Bronchial epithelial cell (primary cell): ENCODE measurements at regions not wholly inside any gene's neighbourhood (a gene's known extent, or its start where the extent isn't known, plus 50 kb on each side); places are given as distances from the start of the nearest gene placed in this dataset.

Experiments used
- DNase-seq: peaks from one replicate; pipeline ENCODE4 v3.0.0-alpha.2; 2010; ENCODE audit warnings: low read depth
- FAIRE-seq: peaks from 2 replicates; lab custom pipeline; 2011; peaks lifted over from hg19 to GRCh38; lab: Jason Lieb, UNC
- H3K27me3 ChIP-seq: 2 replicates; pipeline ENCODE4 v1.5.1; 2011; ENCODE audit warnings: low read length; ENCODE audit not compliant: control insufficient read depth, insufficient read depth
- H3K36me3 ChIP-seq: 2 replicates; pipeline ENCODE4 v1.5.1; 2011; ENCODE audit warnings: low read length; ENCODE audit not compliant: control insufficient read depth, insufficient read depth
- H3K4me3 ChIP-seq: 2 replicates; pipeline ENCODE4 v1.5.1; 2011; ENCODE audit warnings: mild to moderate bottlenecking, low read depth, low read length, control low read depth
- TF ChIP-seq, protein P1 (sequence below): IDR thresholded peaks from 2 replicates; pipeline ENCODE4 v1.5.1; 2011; ENCODE audit warnings: mild to moderate bottlenecking, moderate library complexity, low read length, control low read depth, inconsistent platforms; ENCODE audit not compliant: insufficient read depth, severe bottlenecking

DNA sequence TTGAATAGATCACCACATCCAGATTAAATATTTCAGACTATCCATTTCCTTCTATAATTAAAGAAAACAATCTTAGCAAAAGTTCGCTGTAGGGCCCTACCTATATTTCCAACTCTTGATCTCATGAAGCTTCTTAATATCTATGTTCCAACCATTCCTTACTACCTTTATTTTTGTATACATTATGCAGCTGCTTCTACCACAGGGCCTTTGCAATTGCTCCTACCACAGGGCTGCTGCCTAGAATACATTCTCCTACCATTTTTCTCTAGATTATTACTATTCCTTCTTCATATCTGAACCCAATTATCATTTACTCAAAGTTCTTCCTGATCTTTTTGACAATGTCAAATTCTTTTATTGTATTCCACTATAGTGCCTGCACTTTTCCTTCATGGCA is 516.6 kb downstream of the RFPL4B start:
- FAIRE-seq (no peak), DNase-seq (no peak)
- no peaks in the 10 kb centered on the region for H3K27me3 ChIP-seq
- no peaks in the 10 kb centered on the region for H3K36me3 ChIP-seq
- TF ChIP-seq, protein P1, sequence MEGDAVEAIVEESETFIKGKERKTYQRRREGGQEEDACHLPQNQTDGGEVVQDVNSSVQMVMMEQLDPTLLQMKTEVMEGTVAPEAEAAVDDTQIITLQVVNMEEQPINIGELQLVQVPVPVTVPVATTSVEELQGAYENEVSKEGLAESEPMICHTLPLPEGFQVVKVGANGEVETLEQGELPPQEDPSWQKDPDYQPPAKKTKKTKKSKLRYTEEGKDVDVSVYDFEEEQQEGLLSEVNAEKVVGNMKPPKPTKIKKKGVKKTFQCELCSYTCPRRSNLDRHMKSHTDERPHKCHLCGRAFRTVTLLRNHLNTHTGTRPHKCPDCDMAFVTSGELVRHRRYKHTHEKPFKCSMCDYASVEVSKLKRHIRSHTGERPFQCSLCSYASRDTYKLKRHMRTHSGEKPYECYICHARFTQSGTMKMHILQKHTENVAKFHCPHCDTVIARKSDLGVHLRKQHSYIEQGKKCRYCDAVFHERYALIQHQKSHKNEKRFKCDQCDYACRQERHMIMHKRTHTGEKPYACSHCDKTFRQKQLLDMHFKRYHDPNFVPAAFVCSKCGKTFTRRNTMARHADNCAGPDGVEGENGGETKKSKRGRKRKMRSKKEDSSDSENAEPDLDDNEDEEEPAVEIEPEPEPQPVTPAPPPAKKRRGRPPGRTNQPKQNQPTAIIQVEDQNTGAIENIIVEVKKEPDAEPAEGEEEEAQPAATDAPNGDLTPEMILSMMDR, result no peak
- H3K4me3 ChIP-seq, result no peak overlapping the region

DNA sequence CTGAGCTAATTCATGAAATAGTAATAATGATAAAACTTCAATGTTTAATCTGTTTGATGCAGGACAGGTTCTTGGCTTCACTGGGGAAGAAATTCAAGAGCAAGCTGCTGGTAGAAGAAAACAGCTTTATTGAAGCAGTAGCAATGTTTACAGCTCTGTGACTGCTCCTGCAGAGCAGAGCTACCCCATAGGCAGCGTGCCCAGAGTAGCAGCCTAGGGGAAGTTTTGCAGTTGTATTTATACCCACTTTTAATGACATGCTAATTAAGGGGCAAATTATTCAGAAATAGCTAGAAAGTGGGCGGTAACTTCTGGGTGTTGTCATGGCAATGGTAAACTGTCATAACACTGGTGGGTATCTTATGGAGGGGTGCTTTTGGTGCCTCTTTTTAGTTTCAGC is 518.0 kb downstream of the RFPL4B start:
- no peak for FAIRE-seq

DNA sequence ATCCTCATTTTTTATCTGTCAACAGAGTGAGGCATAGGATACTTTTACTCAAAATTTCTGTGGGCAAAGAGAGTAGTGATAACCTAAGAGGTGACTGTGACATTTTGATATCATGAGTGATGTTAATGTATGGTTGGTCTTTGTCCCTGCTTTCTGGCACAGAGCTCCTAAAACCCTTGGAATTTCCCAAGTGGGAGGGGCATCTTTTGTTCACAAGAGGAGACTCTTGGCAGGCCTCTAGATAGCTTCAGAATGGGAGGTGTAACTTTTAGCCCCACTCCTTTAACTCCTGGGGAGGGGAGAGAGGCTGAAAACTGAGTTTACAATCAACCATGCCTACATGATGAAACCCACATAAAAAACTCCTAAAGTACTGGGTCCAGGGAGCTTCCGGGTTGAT is 527.8 kb downstream of the RFPL4B start:
- Histone ChIP-seq H3K36me3 (no peaks in the 10 kb centered on the region), H3K27me3 (no peaks in the 10 kb centered on the region), H3K4me3 (no peak overlapping the region)
- FAIRE-seq (no peak), DNase-seq (no peak)
- TF ChIP-seq, protein P1, result no peak

More for the DNA sequence above, 518.0 kb downstream of the RFPL4B start:
- TF ChIP-seq, protein P1, result no peak
- no peak overlapping the region for H3K4me3 ChIP-seq
- no peaks in the 10 kb centered on the region for H3K27me3 ChIP-seq
- DNase-seq, result no peak
- no peaks in the 10 kb centered on the region for H3K36me3 ChIP-seq

DNA sequence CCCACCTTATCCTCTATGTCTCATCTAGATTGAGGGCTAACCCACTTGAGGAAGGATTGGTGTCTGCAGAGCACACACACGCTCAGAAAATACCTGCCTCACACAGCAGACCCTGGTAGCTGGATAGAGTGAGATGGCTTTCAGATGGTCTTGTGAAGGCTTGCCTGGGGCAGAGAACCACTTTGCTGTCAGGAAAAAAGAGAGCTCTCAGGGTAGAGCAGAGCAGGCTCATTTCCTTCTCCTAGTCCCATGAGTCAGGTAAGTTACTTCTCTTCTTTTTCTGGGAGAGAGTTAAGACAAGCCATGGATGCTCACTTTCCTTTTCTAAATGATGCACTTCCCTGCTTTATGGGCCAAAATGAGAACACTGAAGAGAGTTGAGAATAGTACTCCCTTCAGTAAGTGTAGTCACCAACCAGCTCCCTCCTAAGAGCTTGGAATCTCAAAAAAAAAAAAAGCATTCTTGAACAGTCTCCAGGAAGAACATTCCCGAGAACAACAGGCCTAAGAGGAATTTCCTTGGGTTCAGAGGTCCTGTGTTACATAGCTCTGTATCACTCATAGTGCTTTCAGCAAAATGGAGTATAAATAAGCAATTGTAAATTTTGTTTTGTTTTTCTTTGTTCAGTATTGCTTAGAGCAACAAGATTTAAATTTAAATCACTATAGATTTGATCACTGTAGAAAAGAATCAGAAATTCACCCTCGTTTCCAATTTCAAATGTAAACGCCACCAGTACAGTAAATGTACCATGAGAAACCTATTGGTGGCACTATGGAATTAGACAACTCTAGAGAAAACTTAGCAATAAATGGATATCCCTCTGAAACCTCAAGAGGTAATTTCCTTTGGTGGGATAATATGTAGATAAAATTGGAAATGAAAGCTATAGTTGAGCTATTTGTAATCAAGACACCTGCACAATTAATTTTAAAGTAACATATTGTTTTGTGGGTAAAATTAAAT is 530.3 kb downstream of the RFPL4B start:
- Histone ChIP-seq H3K4me3 (no peak overlapping the region), H3K27me3 (no peaks in the 10 kb centered on the region), H3K36me3 (no peaks in the 10 kb centered on the region)
- DNase-seq (peak; percentile 31), FAIRE-seq (no peak)
- TF ChIP-seq, protein P1, result no peak

DNA sequence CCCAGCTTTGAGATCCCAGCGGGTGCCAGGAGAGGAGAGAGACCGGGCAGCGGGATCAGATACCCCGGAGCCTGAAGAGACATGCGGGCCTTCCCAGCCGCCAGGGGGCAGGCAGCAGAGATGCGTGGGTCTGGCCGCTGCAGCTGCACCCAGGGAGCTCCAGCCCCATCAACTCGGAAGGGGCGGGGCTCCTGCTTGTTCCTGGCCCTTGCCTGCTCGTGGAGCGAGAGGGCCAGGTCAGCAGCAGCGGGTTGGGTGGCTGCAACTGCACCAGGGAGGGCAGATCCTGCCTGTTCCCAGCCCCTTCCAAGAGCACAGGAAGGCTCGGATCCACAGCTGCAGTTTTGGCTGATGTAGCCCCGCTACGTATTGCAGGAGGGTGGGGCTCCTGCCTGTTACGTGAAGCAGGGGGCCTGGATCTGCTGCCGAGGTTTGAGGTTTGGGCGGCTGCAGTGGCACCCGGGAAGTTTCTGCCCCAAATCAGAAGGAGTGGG is 532.8 kb downstream of the RFPL4B start:
- Histone ChIP-seq H3K27me3 (no peaks in the 10 kb centered on the region), H3K36me3 (no peaks in the 10 kb centered on the region), H3K4me3 (peak overlapping the region; percentile 24)
- DNase-seq (no peak), FAIRE-seq (no peak)
- TF ChIP-seq, protein P1, result peak; percentile 44

DNA sequence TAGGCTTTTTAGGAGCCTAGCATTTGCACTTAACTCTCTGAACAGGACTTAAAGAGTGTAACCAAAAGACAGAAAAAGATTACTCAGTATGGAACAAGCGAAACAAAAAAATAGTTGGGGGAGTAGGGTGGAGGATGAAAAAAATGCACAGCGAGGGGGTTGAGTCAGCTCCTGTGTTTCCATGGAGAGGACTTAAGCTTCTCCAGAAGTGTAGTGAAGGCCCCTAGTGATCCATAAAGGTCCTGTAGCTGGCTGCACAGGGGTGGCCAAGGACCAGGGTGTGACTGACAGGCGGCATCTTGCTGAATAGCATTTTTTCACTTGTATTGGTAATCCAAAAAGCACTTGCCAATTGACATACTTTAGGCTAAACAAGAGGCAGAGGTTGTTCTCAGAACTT is 533.9 kb downstream of the RFPL4B start:
- H3K27me3 ChIP-seq, result no peaks in the 10 kb centered on the region
- FAIRE-seq, result no peak
- DNase-seq, result no peak
- no peaks in the 10 kb centered on the region for H3K36me3 ChIP-seq
- TF ChIP-seq, protein P1, result no peak
- H3K4me3 ChIP-seq, result no peak overlapping the region
